Suprapubic skin (tissue), 4 donors: ENCODE measurements at regions not wholly inside any gene's neighbourhood (a gene's known extent, or its start where the extent isn't known, plus 50 kb on each side); places are given as distances from the start of the nearest gene placed in this dataset.
"Not testable (repeated sequence)": the region's sequence is repeated elsewhere in the genome, so short reads cannot be mapped to it uniquely, and the experiment has no call there.

Experiments
- EP300 ChIP-seq: sonication (generic); formaldehyde crosslinking; IDR thresholded peaks from one replicate; pipeline ENCODE4 v1.6.1; 2017; ENCODE audit warnings: antibody characterized with exemption
- POLR2A ChIP-seq, 2 donors: fragments of 450-650 bp; IDR thresholded peaks; one replicate each; pipeline ENCODE4 v1.6.1; 2017; ENCODE audit warnings: antibody characterized with exemption in 2 of 2, mild to moderate bottlenecking in 2 of 2, moderate library complexity in 2 of 2
- POLR2AphosphoS5 ChIP-seq, 3 donors: sonication (generic); formaldehyde crosslinking; IDR thresholded peaks; one replicate each; pipeline ENCODE4 v1.6.1; 2017; ENCODE audit warnings: antibody characterized with exemption in 3 of 3
- TF ChIP-seq, protein P1 (sequence below), 2 donors: fragments of 200-600 bp in 1 of 2; fragments of 450-650 bp in 1 of 2; sonication (generic) in 1 of 2; IDR thresholded peaks; one replicate each; pipeline ENCODE4 v1.5.1; 2016 to 2019; ENCODE audit warnings: antibody characterized with exemption in 2 of 2, mild to moderate bottlenecking in 1 of 2, moderate library complexity in 1 of 2

DNA sequence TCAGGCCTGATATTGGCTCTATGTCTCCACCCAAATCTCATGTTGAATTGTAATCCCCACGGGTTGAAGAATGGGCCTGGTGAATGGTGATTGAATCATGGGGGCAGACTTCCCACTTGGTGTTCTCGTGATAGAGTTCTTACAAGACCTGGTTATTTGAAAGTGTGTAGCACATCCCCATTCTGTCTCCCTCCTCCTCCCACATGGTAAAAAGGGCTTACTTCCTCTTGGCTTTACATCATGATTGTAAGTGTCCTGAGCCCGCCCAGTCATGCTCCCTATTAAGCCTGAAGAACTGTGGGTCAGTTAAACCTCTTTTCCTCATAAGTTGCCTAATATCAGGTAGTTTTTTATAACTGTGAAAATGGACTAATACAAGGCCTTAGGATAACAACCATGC is 158.8 kb upstream of the ZNG1F start:
- TF ChIP-seq, protein P1, sequence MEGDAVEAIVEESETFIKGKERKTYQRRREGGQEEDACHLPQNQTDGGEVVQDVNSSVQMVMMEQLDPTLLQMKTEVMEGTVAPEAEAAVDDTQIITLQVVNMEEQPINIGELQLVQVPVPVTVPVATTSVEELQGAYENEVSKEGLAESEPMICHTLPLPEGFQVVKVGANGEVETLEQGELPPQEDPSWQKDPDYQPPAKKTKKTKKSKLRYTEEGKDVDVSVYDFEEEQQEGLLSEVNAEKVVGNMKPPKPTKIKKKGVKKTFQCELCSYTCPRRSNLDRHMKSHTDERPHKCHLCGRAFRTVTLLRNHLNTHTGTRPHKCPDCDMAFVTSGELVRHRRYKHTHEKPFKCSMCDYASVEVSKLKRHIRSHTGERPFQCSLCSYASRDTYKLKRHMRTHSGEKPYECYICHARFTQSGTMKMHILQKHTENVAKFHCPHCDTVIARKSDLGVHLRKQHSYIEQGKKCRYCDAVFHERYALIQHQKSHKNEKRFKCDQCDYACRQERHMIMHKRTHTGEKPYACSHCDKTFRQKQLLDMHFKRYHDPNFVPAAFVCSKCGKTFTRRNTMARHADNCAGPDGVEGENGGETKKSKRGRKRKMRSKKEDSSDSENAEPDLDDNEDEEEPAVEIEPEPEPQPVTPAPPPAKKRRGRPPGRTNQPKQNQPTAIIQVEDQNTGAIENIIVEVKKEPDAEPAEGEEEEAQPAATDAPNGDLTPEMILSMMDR (IDR thresholded peaks at IDR 0.05), result not testable (repeated sequence)
- TF ChIP-seq POLR2AphosphoS5 (IDR thresholded peaks at IDR 0.05); POLR2A (IDR thresholded peaks at IDR 0.05); EP300: not testable (repeated sequence)
